DMS53 treated with DMSO at 0.1 percent for 48 hours (cell line): ENCODE measurements at regions not wholly inside any gene's neighbourhood (a gene's known extent, or its start where the extent isn't known, plus 50 kb on each side); places are given as distances from the start of the nearest gene placed in this dataset.

ENCODE experiments used
- DNase-seq: peaks from one replicate; lab custom pipeline; 2025; ENCODE audit not compliant: unreplicated experiment; lab: John Stamatoyannopoulos, UW

DNA sequence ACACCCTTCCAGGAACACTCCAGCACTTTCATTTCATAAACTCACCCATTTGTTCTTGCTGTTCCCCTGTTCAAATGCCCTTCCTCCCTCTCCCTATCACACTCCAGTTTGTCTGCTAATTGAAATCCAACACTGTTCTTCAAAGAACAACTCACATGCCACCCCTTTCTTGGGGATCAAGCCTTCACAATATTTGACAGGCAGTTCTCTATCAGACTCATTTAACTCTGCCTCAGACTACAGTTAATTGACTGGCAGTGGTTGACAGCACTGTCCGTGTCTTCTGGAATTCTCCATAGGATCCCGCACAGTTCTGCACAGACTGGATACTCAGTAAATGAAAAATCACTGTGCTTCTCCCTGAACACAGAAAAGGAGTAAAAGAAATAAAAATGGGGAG is 87.8 kb downstream of the PMP22 start:
- DNase-seq = no peak

GRCh38 chr17:15175356-15175755 is 89.8 kb downstream of the PMP22 start:
- no peak for DNase-seq

- DNase-seq = no peak
Observed at GRCh38 chr17:15171167-15172047, 93.7 kb downstream of the PMP22 start.

- DNase-seq = no peak
Observed at GRCh38 chr17:15169676-15170075, 95.5 kb downstream of the PMP22 start.

DNA sequence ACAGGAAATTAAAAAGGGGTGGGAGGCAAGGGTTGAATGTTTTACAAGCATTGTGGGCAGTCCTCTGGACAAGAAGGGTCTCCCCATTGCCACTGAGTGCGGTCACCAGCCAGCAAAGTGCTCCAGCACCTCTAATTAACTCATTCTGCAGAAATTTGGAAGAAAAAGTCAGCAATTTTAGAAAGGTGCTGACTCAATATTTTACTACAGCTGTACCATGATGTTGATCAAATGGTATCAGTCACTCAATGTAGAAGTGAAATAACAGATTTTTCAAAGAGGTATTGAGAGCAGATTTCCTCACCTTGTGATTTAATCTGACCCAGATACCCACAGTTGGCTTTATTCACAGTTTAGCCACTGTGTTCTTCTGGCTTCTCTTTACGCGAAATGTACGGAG is 96.7 kb downstream of the PMP22 start:
- no peak for DNase-seq

- no peak for DNase-seq
Observed at GRCh38 chr17:15161395-15161794, 103.7 kb downstream of the PMP22 start.

DNA sequence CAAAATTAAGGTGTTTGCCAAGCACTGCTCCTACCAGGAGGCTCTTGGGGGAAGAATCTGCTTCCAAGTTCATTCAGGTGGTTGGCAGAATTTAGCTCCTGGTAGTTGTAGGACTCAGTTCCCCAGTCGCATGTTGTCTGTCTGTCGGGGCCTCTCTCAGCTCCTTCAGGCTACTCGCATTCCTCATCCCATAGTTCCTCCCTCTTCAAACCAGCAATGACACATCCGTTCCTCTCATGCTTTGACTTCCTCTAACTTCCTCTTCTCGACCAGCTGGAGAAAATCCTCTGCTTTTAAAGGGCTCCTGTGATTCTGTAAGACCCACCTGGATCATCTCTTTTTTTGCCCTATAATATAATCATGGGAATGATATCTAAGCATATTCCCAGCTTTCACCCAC is 108.1 kb downstream of the PMP22 start:
- DNase-seq = no peak

DNA sequence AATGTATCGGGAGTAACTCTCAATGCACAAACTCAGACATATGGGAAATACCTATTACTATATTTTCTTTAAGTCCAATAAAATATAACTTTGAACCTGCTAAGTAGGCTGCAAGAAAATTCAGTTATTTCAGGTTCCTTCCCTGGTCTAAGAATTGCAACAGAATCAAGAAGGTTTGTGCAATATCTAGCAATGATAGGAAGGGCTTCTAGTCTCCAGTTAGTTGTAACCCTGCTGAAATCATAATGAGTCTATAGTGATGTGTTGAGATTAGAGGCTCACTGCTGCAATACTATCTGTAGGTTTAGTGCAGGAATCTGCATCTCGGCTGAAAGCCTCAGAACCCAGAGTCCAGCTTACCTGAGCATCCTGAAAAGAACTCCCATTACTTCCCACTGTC is 110.5 kb downstream of the PMP22 start:
- DNase-seq = no peak

DNA sequence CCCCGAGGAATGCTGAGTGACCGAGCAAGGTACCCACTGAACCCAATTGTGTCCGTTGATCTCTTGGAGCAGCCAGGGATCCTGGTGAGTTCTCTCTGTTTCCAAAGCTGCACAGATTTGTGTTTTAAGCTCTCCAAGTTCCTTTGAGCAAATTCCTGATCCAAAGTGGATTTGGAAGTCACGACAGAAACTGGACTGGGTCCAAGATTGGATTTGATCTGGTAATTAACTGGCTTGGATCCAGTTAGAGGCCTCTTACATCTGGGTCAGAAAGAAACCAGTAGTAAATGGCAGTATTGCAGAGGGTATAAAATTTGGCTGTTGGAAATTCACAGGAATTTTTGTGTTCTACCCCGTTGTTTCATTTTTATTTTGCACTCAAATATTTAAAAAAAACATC is 119.5 kb downstream of the PMP22 start:
- no peak for DNase-seq

DNA sequence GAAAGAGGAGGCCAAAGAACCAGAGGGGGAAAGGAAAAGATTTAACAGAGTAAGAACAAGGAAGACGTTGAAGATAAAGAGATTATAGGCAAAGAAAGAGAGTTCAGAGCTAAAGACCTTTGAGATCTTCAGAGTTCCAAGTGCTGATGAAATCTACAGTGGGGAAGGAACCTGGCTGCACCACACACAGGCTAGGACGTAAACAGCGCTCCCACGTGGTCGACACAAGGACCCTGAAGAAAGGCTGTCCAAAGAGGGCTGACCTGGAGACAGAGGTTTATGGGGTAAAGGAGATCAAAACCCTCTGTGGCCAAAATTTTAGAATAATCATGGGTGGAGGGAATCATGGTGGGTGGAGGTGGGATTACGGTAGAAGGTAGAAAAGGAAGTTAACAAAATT is 121.6 kb downstream of the PMP22 start:
- no peak for DNase-seq

- DNase-seq = no peak
Observed at GRCh38 chr17:15134363-15134762, 130.8 kb downstream of the PMP22 start.

DNA sequence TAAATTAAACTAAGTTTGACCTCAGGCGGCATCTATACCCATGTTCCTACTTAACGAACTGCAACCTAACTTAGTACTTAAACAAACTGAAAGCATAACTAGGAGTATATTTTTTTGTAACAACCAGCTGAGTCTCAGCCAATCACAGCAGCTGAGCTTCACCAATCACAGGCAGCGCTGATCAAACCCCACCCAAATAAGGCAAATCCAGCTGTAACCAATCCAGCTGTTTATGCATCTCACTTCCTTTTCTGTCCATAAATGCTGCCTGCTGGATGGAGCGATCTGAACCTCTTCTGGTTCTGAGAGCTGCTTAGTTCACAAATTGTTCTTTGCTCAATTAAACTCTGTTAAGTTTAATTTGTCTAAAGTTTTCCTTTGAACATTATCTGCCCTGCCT is 131.3 kb downstream of the PMP22 start:
- DNase-seq = no peak

DNA sequence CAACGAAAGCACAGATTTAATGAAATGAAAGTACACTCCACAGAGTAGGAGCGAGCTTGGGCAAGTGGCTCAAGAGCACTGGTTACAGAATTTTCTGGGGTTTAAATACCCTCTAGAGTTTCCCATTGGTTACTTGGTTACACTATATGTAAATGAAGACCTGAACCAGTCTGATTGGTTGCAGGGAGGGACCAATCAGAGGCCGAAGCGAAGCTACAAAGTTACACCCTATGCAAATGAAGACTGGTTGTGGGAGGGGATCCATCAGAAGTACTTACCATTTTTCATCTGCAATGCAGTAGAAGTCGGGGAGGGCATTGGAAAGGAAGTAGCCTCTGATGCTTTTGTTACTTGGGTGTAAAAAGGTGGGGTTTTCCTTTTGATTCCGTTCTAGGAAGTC is 132.0 kb downstream of the PMP22 start:
- DNase-seq = no peak

DNA sequence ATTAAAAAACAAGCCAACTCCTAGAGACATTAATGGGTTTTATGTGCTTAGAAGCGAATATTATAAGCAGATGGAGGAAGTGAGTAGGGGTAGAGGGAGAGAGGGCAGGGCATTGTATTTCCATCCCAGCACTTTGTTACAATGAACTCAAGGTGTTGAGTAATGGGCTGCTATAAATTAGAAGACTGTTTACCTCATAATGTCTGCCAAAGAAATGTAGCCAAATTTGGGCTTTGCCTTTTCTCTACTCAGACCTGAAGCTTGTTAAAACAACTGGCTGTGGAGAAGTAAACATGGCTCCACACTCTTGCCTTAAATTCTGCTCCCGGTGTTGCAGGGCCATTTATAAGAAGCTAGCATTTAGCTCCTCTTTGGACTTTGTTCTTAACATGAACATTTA is 134.7 kb downstream of the PMP22 start:
- DNase-seq = no peak

- DNase-seq = no peak
Observed at GRCh38 chr17:15129986-15130385, 135.1 kb downstream of the PMP22 start.

GRCh38 chr17:15124746-15125145 is 140.4 kb downstream of the PMP22 start:
- no peak for DNase-seq

DNA sequence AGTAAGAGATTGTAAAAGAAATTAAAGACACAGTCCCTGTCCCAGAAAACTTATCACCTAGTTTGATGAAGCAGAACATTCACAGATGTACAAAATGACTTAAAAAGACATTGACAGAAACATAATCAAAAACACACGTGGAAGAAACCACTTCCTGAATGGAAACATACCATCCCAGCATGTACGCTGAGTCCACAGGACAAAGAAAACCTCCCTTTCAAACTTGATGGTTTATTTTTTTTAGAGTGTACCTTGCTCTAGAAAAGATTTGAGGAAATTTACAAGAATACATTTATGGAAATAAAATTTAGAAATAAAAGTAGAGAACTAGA is 140.9 kb downstream of the PMP22 start:
- no peak for DNase-seq

DNA sequence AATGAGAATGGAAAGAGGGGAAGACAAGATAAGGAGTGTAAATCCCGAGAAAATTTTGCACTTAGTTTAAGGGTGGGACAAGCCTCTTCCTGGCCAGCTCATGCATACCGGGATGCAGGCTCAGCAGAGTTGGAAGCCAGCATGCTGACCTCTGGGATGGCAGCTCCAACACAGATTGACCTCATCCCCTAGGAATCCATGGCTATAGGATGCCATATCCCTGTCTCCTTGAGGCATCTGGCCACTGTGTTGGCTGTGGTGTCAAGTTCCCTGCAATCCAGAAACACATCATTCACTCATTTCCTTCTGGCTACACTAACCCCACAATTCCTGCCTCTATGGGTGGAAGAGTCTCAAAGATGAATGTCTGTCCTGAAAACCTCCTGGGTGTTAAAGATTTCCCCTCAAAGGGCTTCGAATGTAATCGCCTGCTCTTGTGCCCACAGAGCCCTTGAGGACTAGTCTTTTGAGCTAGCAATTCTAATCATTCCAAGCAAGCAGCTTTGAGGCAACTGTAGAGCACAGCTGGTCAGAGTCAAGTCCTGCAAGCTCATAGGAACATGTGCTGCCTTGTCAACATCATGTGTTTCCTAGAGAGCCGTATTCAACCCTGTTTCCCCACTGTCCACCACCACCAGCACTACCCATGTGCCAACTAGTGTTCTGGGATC is 141.4 kb downstream of the PMP22 start:
- DNase-seq = no peak

DNA sequence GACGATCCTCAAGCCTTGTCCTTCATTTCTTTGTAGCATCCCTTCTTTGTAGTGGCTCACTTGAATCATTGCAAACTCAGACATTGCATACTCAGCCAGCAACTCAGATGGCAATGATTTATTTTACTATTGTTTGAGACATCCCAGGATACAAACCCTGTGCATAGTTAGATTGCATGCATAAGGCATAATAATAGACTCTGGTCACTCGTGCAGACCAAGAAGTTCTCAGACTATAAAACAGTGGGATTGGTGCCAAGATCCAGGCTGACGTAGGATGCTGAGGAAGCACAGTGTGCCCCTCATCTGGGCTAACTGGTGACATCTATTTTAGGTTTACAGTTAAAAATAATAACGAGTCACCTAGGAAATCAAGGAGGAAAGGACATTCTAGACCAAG is 142.3 kb downstream of the PMP22 start:
- DNase-seq = no peak

- DNase-seq = no peak
Observed at GRCh38 chr17:15121426-15121825, 143.7 kb downstream of the PMP22 start.

DNA sequence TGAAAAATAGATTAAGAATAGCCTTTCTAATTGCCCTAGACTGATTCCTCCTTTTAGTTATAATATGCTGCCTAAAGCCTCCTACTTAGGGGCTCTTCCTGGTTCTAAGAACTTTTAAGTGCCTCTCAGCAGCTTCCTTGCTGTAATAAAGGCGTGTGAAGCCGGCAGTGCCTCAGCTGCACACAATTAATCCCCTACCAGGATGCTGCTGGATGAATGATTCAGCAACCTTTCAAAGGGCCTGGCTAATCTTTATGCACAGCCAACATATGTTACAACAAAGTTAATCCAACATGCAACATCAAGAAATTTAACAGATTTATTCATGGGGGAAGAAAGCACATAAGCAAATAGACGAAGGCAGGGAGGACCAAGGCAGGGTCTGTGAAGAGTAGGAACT is 145.2 kb downstream of the PMP22 start:
- DNase-seq = no peak

DNA sequence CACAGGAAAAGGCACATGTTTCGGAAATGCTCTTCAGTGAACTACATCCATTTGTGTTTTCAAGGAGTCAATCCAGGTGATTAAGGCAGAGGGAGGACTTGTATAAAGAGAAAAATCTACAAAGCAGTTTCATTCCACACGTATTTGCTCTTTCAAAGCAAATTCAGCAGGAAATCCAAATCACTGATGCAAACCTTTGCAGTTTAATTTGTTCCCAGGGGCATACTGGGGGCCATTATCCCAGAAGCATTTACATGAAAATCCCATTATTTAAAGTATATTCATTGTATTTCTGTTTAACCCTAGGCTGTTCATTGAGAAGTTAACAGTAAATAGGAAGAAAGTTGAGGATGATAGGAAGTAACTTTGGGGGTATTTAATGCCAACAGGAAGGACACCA is 147.9 kb downstream of the PMP22 start:
- DNase-seq = no peak
